WTC11 (cell line): ENCODE measurements at regions not wholly inside any gene's neighbourhood (a gene's known extent, or its start where the extent isn't known, plus 50 kb on each side); places are given as distances from the start of the nearest gene placed in this dataset.
A peak's percentile ranks its signal among the peaks of the same experiment; 100 is the strongest.

Experiments used
- ATAC-seq: fragments of 200-7000 bp; cut with Tn5 transposase; 2 replicates; pipeline ENCODE4 v1.10.0; 2021; ENCODE audit warnings: mild to moderate bottlenecking, moderate library complexity
- CTCF ChIA-PET: fragments of 300-600 bp; sonication (Branson Sonifier 250); formaldehyde crosslinking; loops from one replicate; lab custom pipeline; 2021; ENCODE audit warnings: antibody characterized with exemption; lab: Charles Lee
- POLR2A ChIA-PET: fragments of 350-600 bp; sonication (Branson Sonifier 250); formaldehyde crosslinking; loops from one replicate; lab custom pipeline; 2021; ENCODE audit warnings: antibody characterized with exemption; lab: Charles Lee
- DNase-seq: peaks from one replicate; pipeline ENCODE4 v3.0.0; 2021; ENCODE audit warnings: low spot score
- H3K27ac Mint-ChIP-seq: 2 replicates; pipeline ENCODE4 v1.8.0; 2021; ENCODE audit warnings: mixed read lengths
- H3K27me3 Mint-ChIP-seq: 2 replicates; pipeline ENCODE4 v1.8.0; 2021; ENCODE audit warnings: low read depth, mild to moderate bottlenecking, moderate library complexity, mixed read lengths
- H3K36me3 Mint-ChIP-seq: 2 replicates; pipeline ENCODE4 v1.8.0; 2021; ENCODE audit warnings: mixed read lengths
- H3K4me1 Mint-ChIP-seq: 2 replicates; pipeline ENCODE4 v1.8.0; 2022; ENCODE audit warnings: mixed read lengths
- H3K4me3 Mint-ChIP-seq: 2 replicates; pipeline ENCODE4 v1.8.0; 2021; ENCODE audit warnings: mild to moderate bottlenecking, moderate library complexity, mixed read lengths
- H3K9me3 Mint-ChIP-seq: 2 replicates; pipeline ENCODE4 v1.8.0; 2021; ENCODE audit warnings: mixed read lengths
- CREM ChIP-seq: sonication (generic); formaldehyde crosslinking; IDR thresholded peaks from 2 replicates; pipeline ENCODE4 v1.8.1; 2022; ENCODE audit warnings: mild to moderate bottlenecking, missing genetic modification reagents, moderate library complexity
- CTCF ChIP-seq: fragments of 200-600 bp; IDR thresholded peaks from 2 replicates; pipeline ENCODE4 v1.8.0; 2022; ENCODE audit warnings: antibody characterized with exemption
- ERG ChIP-seq: fragments of 250-450 bp; sonication (Bioruptor Pico); IDR thresholded peaks from 2 replicates; pipeline ENCODE4 v1.8.0; 2021; ENCODE audit warnings: mild to moderate bottlenecking
- FOXJ3 ChIP-seq: sonication (generic); formaldehyde crosslinking; IDR thresholded peaks from 2 replicates; pipeline ENCODE4 v1.9.0; 2021; ENCODE audit warnings: missing genetic modification reagents, mild to moderate bottlenecking, borderline replicate concordance
- FOXP1 ChIP-seq: sonication (generic); formaldehyde crosslinking; IDR thresholded peaks from 2 replicates; pipeline ENCODE4 v1.8.0; 2022; ENCODE audit warnings: missing genetic modification reagents, mild to moderate bottlenecking, moderate library complexity, borderline replicate concordance
- FOXP4 ChIP-seq: sonication (generic); formaldehyde crosslinking; IDR thresholded peaks from 2 replicates; pipeline ENCODE4 v1.8.0; 2022; ENCODE audit warnings: mild to moderate bottlenecking, missing genetic modification reagents
- JAZF1 ChIP-seq: fragments of 250-450 bp; sonication (Bioruptor Pico); IDR thresholded peaks from 2 replicates; pipeline ENCODE4 v1.9.0; 2021; ENCODE audit warnings: moderate library complexity, mild to moderate bottlenecking, inconsistent platforms
- NR3C1 ChIP-seq: sonication (generic); formaldehyde crosslinking; conservative IDR thresholded peaks from 2 replicates; pipeline ENCODE4 v1.8.1; 2023; ENCODE audit warnings: low read depth, mild to moderate bottlenecking, missing genetic modification reagents
- PREB ChIP-seq: sonication (generic); formaldehyde crosslinking; IDR thresholded peaks from 2 replicates; pipeline ENCODE4 v1.8.1; 2022; ENCODE audit warnings: mild to moderate bottlenecking, missing genetic modification reagents, moderate library complexity, borderline replicate concordance
- SP1 ChIP-seq: sonication (generic); formaldehyde crosslinking; conservative IDR thresholded peaks from 2 replicates; pipeline ENCODE4 v1.8.1; 2022; ENCODE audit warnings: missing genetic modification reagents
- TEAD1 ChIP-seq: sonication (generic); formaldehyde crosslinking; IDR thresholded peaks from 2 replicates; pipeline ENCODE4 v1.8.0; 2022; ENCODE audit warnings: mild to moderate bottlenecking, missing genetic modification reagents
- ZBTB43 ChIP-seq: sonication (generic); formaldehyde crosslinking; IDR thresholded peaks from 2 replicates; pipeline ENCODE4 v1.8.1; 2023; ENCODE audit warnings: mild to moderate bottlenecking, missing genetic modification reagents
- ZMAT4 ChIP-seq: fragments of 250-450 bp; sonication (Bioruptor Pico); IDR thresholded peaks from 2 replicates; pipeline ENCODE4 v1.9.0; 2021; ENCODE audit warnings: mild to moderate bottlenecking
- ZNF121 ChIP-seq: sonication (generic); formaldehyde crosslinking; IDR thresholded peaks from 2 replicates; pipeline ENCODE4 v1.8.0; 2023; ENCODE audit warnings: missing genetic modification reagents
- ZNF281 ChIP-seq: sonication (generic); formaldehyde crosslinking; IDR thresholded peaks from 2 replicates; pipeline ENCODE4 v1.8.0; 2023; ENCODE audit warnings: mild to moderate bottlenecking, missing genetic modification reagents

GRCh38 chr17:68778726-68779125 is 176.5 kb downstream of the ABCA8 start (continued):
- no peak for TF ChIP-seq SP1 (CRISPR knock-in tag)
- no peak for TF ChIP-seq ZNF121 (CRISPR knock-in tag)
- TF ChIP-seq ZMAT4: no peak
- TF ChIP-seq FOXP4: no peak

GRCh38 chr17:68777856-68778694 is 176.9 kb upstream of the FAM20A start:
- no peak overlapping the region for H3K27ac Mint-ChIP-seq
- ChIA-PET POLR2A (no interaction called here), CTCF (interaction anchor here (1.0 kb wide), 2 partner anchors 129 to 469 kb away, joined by 3 to 4 read pairs; no protein-coding TSS in a partner anchor)
- H3K9me3 Mint-ChIP-seq: peaks cover 25% of the 10 kb centered on the region
- TF ChIP-seq FOXJ3 (CRISPR knock-in tag) (no peak), ZNF281 (CRISPR knock-in tag) (no peak), NR3C1 (CRISPR knock-in tag) (no peak), PREB (CRISPR knock-in tag) (no peak), JAZF1 (CRISPR knock-in tag) (no peak), TEAD1 (CRISPR knock-in tag) (no peak), ZBTB43 (no peak), CREM (CRISPR knock-in tag) (no peak), FOXP1 (CRISPR knock-in tag) (no peak)
- DNase-seq (no peak), ATAC-seq (no peak)
- no peak overlapping the region for H3K4me3 Mint-ChIP-seq
- peaks cover 4% of the 10 kb centered on the region; the same call in 1 of the 2 replicates for H3K4me1 Mint-ChIP-seq
- no peaks in the 10 kb centered on the region for H3K27me3 Mint-ChIP-seq
- H3K36me3 Mint-ChIP-seq: peaks cover 16% of the 10 kb centered on the region

- H3K9me3 Mint-ChIP-seq: peaks cover 17% of the 10 kb centered on the region
- H3K36me3 Mint-ChIP-seq: peaks cover 9% of the 10 kb centered on the region
- DNase-seq (peak; percentile 41), ATAC-seq (peak; percentile 72)
- ChIA-PET POLR2A (no interaction called here), CTCF (interaction anchor here (0.6 to 1.3 kb wide), 4 partner anchors 130 to 329 kb away, joined by 3 to 4 read pairs (median 4); no protein-coding TSS in a partner anchor)
- H3K4me3 Mint-ChIP-seq: no peak overlapping the region
- no peaks in the 10 kb centered on the region for H3K27me3 Mint-ChIP-seq
- no peak overlapping the region for H3K27ac Mint-ChIP-seq
- TF ChIP-seq ERG (no peak), CTCF (peak; percentile 52)
- H3K4me1 Mint-ChIP-seq: peaks cover 4% of the 10 kb centered on the region; the same call in 1 of the 2 replicates
These were observed 176.2 kb upstream of the FAM20A start for GRCh38 chr17:68777243-68777855.
